Smooth muscle cell (in vitro differentiated cells): ENCODE measurements at regions not wholly inside any gene's neighbourhood (a gene's known extent, or its start where the extent isn't known, plus 50 kb on each side); places are given as distances from the start of the nearest gene placed in this dataset.

Experiments used
- DNase-seq: peaks from one replicate; lab custom pipeline; 2025; ENCODE audit not compliant: unreplicated experiment; lab: John Stamatoyannopoulos, UW
- H2AFZ ChIP-seq: fragments of 200-600 bp; sonication (generic); 2 replicates; pipeline ENCODE4 v1.6.0; 2016; ENCODE audit warnings: antibody characterized with exemption, low read depth, mild to moderate bottlenecking
- H3F3A ChIP-seq: fragments of 200-600 bp; sonication (generic); 2 replicates; pipeline ENCODE4 v1.6.0; 2017; ENCODE audit warnings: antibody characterized with exemption, low read depth
- H3K27ac ChIP-seq: fragments of 200-600 bp; sonication (generic); 2 replicates; pipeline ENCODE4 v1.5.1; 2016; ENCODE audit warnings: low read depth, mild to moderate bottlenecking
- H3K27me3 ChIP-seq: fragments of 200-600 bp; sonication (generic); 2 replicates; pipeline ENCODE4 v1.6.1; 2016; ENCODE audit warnings: low read depth, mild to moderate bottlenecking
- H3K36me3 ChIP-seq: fragments of 200-600 bp; sonication (generic); 2 replicates; pipeline ENCODE4 v1.5.1; 2016; ENCODE audit warnings: low read depth
- H3K4me1 ChIP-seq: fragments of 200-600 bp; sonication (generic); 2 replicates; pipeline ENCODE4 v1.5.1; 2016; ENCODE audit warnings: low read depth
- H3K4me2 ChIP-seq: fragments of 200-600 bp; sonication (generic); 2 replicates; pipeline ENCODE4 v1.6.0; 2016; ENCODE audit warnings: mild to moderate bottlenecking
- H3K4me3 ChIP-seq: fragments of 200-600 bp; sonication (generic); 2 replicates; pipeline ENCODE4 v1.5.1; 2016; ENCODE audit warnings: mild to moderate bottlenecking
- H3K79me2 ChIP-seq: fragments of 200-600 bp; sonication (generic); 2 replicates; pipeline ENCODE4 v1.6.0; 2016; ENCODE audit warnings: low read depth, mild to moderate bottlenecking
- H3K9ac ChIP-seq: fragments of 200-600 bp; sonication (generic); 2 replicates; pipeline ENCODE4 v1.6.0; 2016; ENCODE audit warnings: low read depth
- H3K9me3 ChIP-seq: fragments of 200-600 bp; sonication (generic); replicated peaks from 2 replicates; pipeline ENCODE4 v1.5.1; 2016; ENCODE audit warnings: low read depth
- H4K20me1 ChIP-seq: fragments of 200-600 bp; sonication (generic); 2 replicates; pipeline ENCODE4 v1.6.0; 2016; ENCODE audit warnings: low read depth
- WGBS: methylation state at CpG from one replicate; pipeline ENCODE4 v1.1.7; 2016; ENCODE audit warnings: low lambda C conversion rate; 5-methylcytosine and 5-hydroxymethylcytosine counted together
- TF ChIP-seq, protein P1 (sequence below): fragments of 200-600 bp; sonication (generic); IDR thresholded peaks from 2 replicates; pipeline ENCODE4 v1.5.1; 2017; ENCODE audit warnings: borderline replicate concordance, mild to moderate bottlenecking, antibody characterized with exemption; ENCODE audit not compliant: insufficient read depth, poor library complexity, severe bottlenecking

DNA sequence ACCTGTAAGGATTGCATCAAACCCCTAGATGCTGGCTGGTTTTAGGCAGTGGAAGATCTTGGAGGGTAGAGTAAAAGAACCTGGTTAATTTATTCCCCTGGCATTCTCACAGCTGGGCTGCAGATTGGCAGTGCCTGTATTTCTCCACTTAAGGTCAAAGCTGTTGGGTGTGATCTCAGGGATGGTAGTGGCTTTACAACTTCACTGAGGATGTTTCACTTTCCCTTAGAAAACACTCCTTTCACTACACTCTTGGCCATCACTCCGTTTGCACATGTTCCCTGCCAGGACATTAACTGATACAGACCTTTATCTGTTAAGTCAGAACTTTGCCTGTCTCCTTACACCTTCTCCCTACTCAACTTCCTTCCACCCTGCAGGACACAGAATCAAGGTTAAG lies 779.1 kb upstream of the SEMA6D start:
- Histone ChIP-seq H2AFZ (no peak overlapping the region), H4K20me1 (no peaks in the 10 kb centered on the region), H3K27me3 (no peaks in the 10 kb centered on the region), H3K4me2 (no peak overlapping the region), H3K36me3 (no peaks in the 10 kb centered on the region), H3K4me3 (no peak overlapping the region), H3K9ac (no peak overlapping the region), H3K27ac (no peak overlapping the region), H3K4me1 (peaks cover 5% of the 10 kb centered on the region), H3K9me3 (no peaks in the 10 kb centered on the region), H3K79me2 (no peaks in the 10 kb centered on the region), H3F3A (no peaks in the 10 kb centered on the region)
- WGBS: 76% methylated on average over 1 of the region's 1 CpG
- TF ChIP-seq, protein P1, sequence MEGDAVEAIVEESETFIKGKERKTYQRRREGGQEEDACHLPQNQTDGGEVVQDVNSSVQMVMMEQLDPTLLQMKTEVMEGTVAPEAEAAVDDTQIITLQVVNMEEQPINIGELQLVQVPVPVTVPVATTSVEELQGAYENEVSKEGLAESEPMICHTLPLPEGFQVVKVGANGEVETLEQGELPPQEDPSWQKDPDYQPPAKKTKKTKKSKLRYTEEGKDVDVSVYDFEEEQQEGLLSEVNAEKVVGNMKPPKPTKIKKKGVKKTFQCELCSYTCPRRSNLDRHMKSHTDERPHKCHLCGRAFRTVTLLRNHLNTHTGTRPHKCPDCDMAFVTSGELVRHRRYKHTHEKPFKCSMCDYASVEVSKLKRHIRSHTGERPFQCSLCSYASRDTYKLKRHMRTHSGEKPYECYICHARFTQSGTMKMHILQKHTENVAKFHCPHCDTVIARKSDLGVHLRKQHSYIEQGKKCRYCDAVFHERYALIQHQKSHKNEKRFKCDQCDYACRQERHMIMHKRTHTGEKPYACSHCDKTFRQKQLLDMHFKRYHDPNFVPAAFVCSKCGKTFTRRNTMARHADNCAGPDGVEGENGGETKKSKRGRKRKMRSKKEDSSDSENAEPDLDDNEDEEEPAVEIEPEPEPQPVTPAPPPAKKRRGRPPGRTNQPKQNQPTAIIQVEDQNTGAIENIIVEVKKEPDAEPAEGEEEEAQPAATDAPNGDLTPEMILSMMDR: no peak
- DNase-seq: no peak

GRCh38 chr15:46941241-46941640 lies 776.1 kb upstream of the SEMA6D start:
- Histone ChIP-seq H3K4me3 (no peak overlapping the region), H3K4me2 (peak overlapping the region; percentile 66), H3K27me3 (no peaks in the 10 kb centered on the region), H3K27ac (no peak overlapping the region), H3K79me2 (no peaks in the 10 kb centered on the region), H2AFZ (peak overlapping the region; percentile 6), H4K20me1 (no peaks in the 10 kb centered on the region), H3K9me3 (no peaks in the 10 kb centered on the region), H3K36me3 (no peaks in the 10 kb centered on the region), H3K9ac (no peak overlapping the region), H3F3A (no peaks in the 10 kb centered on the region), H3K4me1 (peaks cover 5% of the 10 kb centered on the region)
- no peak for DNase-seq
- TF ChIP-seq, protein P1: no peak
- 23% methylated on average over 1 of the region's 1 CpG for WGBS

GRCh38 chr15:46946953-46947352 lies 770.4 kb upstream of the SEMA6D start:
- H2AFZ ChIP-seq: no peak overlapping the region
- H3K79me2 ChIP-seq: no peaks in the 10 kb centered on the region
- no peaks in the 10 kb centered on the region for H4K20me1 ChIP-seq
- no peaks in the 10 kb centered on the region for H3K4me1 ChIP-seq
- H3K4me3 ChIP-seq: no peak overlapping the region
- H3F3A ChIP-seq: no peaks in the 10 kb centered on the region
- no peak overlapping the region for H3K9ac ChIP-seq
- no peaks in the 10 kb centered on the region for H3K27me3 ChIP-seq
- H3K27ac ChIP-seq: no peak overlapping the region
- H3K4me2 ChIP-seq: no peak overlapping the region
- no peaks in the 10 kb centered on the region for H3K36me3 ChIP-seq
- WGBS: 90% methylated on average over 3 of the region's 3 CpGs
- no peak for DNase-seq
- TF ChIP-seq, protein P1: no peak
- H3K9me3 ChIP-seq: no peaks in the 10 kb centered on the region

- H3K4me2 ChIP-seq: no peak overlapping the region
- no peaks in the 10 kb centered on the region for H3F3A ChIP-seq
- peak overlapping the region; percentile 46 for H2AFZ ChIP-seq
- H3K79me2 ChIP-seq: no peaks in the 10 kb centered on the region
- TF ChIP-seq, protein P1: no peak
- no peaks in the 10 kb centered on the region for H3K9me3 ChIP-seq
- H3K36me3 ChIP-seq: no peaks in the 10 kb centered on the region
- H3K4me3 ChIP-seq: no peak overlapping the region
- H3K27ac ChIP-seq: no peak overlapping the region
- 64% methylated on average over 3 of the region's 3 CpGs for WGBS
- H3K9ac ChIP-seq: no peak overlapping the region
- H3K27me3 ChIP-seq: no peaks in the 10 kb centered on the region
- DNase-seq: no peak
- H4K20me1 ChIP-seq: no peaks in the 10 kb centered on the region
- H3K4me1 ChIP-seq: no peaks in the 10 kb centered on the region
Observed at GRCh38 chr15:46955576-46955975, 761.7 kb upstream of the SEMA6D start.
